ENCODE measurements at regions not wholly inside any gene's neighbourhood (a gene's known extent, or its start where the extent isn't known, plus 50 kb on each side); places are given as distances from the start of the nearest gene placed in this dataset.

GRCh38 chr2:145543856-145544255 lies 1023.9 kb upstream of the ZEB2 start (continued):
- TF ChIP-seq ZNF462 (CRISPR knock-in tag; IDR thresholded peaks at IDR 0.05) (no peak), EZH2 (IDR thresholded peaks at IDR 0.05; ENCODE audit: low read depth, unreplicated experiment) (no peak), NANOG (IDR thresholded peaks at IDR 0.05; ENCODE audit: borderline replicate concordance) (no peak), ZNF114 (CRISPR knock-in tag; IDR thresholded peaks at IDR 0.05) (no peak), EZH2phosphoT487 (IDR thresholded peaks at IDR 0.05; ENCODE audit: unreplicated experiment) (no peak)

- ATAC-seq (no peak), DNase-seq (ENCODE audit: low spot score) (no peak)
- Histone ChIP-seq H3K27me3 (ENCODE audit: insufficient read depth) (no peaks in the 10 kb centered on the region), H2AFZ (no peak overlapping the region), H3F3A (replicated peaks; ENCODE audit: low read depth) (no peaks in the 10 kb centered on the region), H3K36me3 (ENCODE audit: insufficient read depth) (no peaks in the 10 kb centered on the region), H3K4me2 (no peak overlapping the region), H4K20me1 (replicated peaks; ENCODE audit: insufficient read depth) (no peaks in the 10 kb centered on the region), H3K4me1 (ENCODE audit: insufficient read depth) (no peaks in the 10 kb centered on the region), H3K4me3 (no peak overlapping the region), H3K79me2 (replicated peaks; ENCODE audit: insufficient read depth) (no peaks in the 10 kb centered on the region), H3K27ac (ENCODE audit: low read depth) (no peak overlapping the region), H3K9me2 (ENCODE audit: insufficient read depth) (no peaks in the 10 kb centered on the region)
- Mint-ChIP-seq H3K36me3 (ENCODE audit: low read depth) (peaks cover 7% of the 10 kb centered on the region; the same call in 1 of the 3 replicates), H3K9me3 (peaks cover 10% of the 10 kb centered on the region; the same call in 2 of the 3 replicates), H3K4me3 (no peak overlapping the region), H3K27me3 (ENCODE audit: insufficient read depth, low read depth, poor library complexity) (no peaks in the 10 kb centered on the region), H3K27ac (no peak overlapping the region), H3K4me1 (peaks cover 3% of the 10 kb centered on the region; the same call in 2 of the 3 replicates)
- no peak for TF ChIP-seq EZH2 (IDR thresholded peaks at IDR 0.05; ENCODE audit: low read depth, unreplicated experiment)
- TF ChIP-seq NANOG (IDR thresholded peaks at IDR 0.05; ENCODE audit: borderline replicate concordance) = no peak
- TF ChIP-seq POLR2AphosphoS5 (IDR thresholded peaks at IDR 0.05; ENCODE audit: low read depth) = no peak
- no peak for TF ChIP-seq CTCF (conservative IDR thresholded peaks at IDR 0.05; ENCODE audit: low read depth in 2 of 2)
- no peak for TF ChIP-seq REST (IDR thresholded peaks at IDR 0.05; ENCODE audit: unreplicated experiment)
- TF ChIP-seq ZNF331 (CRISPR knock-in tag; IDR thresholded peaks at IDR 0.05; ENCODE audit: low read depth) = no peak
- no peak for TF ChIP-seq ZNF114 (CRISPR knock-in tag; IDR thresholded peaks at IDR 0.05)
- no peak for TF ChIP-seq EZH2phosphoT487 (IDR thresholded peaks at IDR 0.05; ENCODE audit: unreplicated experiment)
- TF ChIP-seq STAT1 (IDR thresholded peaks at IDR 0.05; ENCODE audit: unreplicated experiment) = no peak
- no peak for TF ChIP-seq ETS1 (IDR thresholded peaks at IDR 0.05)
Measured at GRCh38 chr2:145543155-145543554, 1023.2 kb upstream of the ZEB2 start.

All from GM23338 (cell line).